OCI-LY1 (cell line): ENCODE measurements at regions not wholly inside any gene's neighbourhood (a gene's known extent, or its start where the extent isn't known, plus 50 kb on each side); places are given as distances from the start of the nearest gene placed in this dataset.
"Not testable (repeated sequence)": the region's sequence is repeated elsewhere in the genome, so short reads cannot be mapped to it uniquely, and the experiment has no call there.

ENCODE experiments used
- H2AFZ ChIP-seq: fragments of 200-600 bp; sonication (generic), shearing (Covaris generic); 2 replicates; pipeline ENCODE4 v1.6.0; 2014; ENCODE audit warnings: antibody characterized with exemption, mild to moderate bottlenecking, low read length
- H3F3A ChIP-seq: fragments of 200-600 bp; sonication (generic), shearing (Covaris generic); 2 replicates; pipeline ENCODE4 v1.6.0; 2014; ENCODE audit warnings: mild to moderate bottlenecking, antibody characterized with exemption, low read length, moderate library complexity; ENCODE audit not compliant: insufficient read depth
- H3K27ac ChIP-seq: fragments of 200-600 bp; sonication (generic); 2 replicates; pipeline ENCODE4 v1.5.1; 2014; ENCODE audit warnings: low read length, mixed run types, mild to moderate bottlenecking, low read depth; ENCODE audit not compliant: poor library complexity, severe bottlenecking
- H3K27me3 ChIP-seq: fragments of 200-600 bp; sonication (generic); 2 replicates; pipeline ENCODE4 v1.6.0; 2014; ENCODE audit warnings: antibody characterized with exemption, mild to moderate bottlenecking, low read length, moderate library complexity; ENCODE audit not compliant: insufficient read depth
- H3K36me3 ChIP-seq: fragments of 200-600 bp; sonication (generic); 2 replicates; pipeline ENCODE4 v1.6.1; 2014; ENCODE audit warnings: mild to moderate bottlenecking, antibody characterized with exemption, low read length, moderate library complexity, mixed read lengths; ENCODE audit not compliant: insufficient read depth
- H3K4me1 ChIP-seq: fragments of 200-600 bp; sonication (generic); 2 replicates; pipeline ENCODE4 v1.5.1; 2014; ENCODE audit warnings: mild to moderate bottlenecking, low read length, moderate library complexity; ENCODE audit not compliant: insufficient read depth, severe bottlenecking
- H3K4me2 ChIP-seq: fragments of 200-600 bp; sonication (generic), shearing (Covaris generic); 2 replicates; pipeline ENCODE4 v1.6.1; 2014; ENCODE audit warnings: low read length
- H3K4me3 ChIP-seq: fragments of 200-600 bp; sonication (generic); 2 replicates; pipeline ENCODE4 v1.5.1; 2014; ENCODE audit warnings: low read length, low read depth, mild to moderate bottlenecking, mixed read lengths; ENCODE audit not compliant: poor library complexity, severe bottlenecking
- H3K79me2 ChIP-seq: fragments of 200-600 bp; shearing (Covaris generic); 2 replicates; pipeline ENCODE4 v1.6.1; 2016; ENCODE audit warnings: mixed run types, low read length, mixed read lengths; ENCODE audit not compliant: insufficient read depth
- H3K9ac ChIP-seq: fragments of 200-600 bp; sonication (generic), shearing (Covaris generic); 2 replicates; pipeline ENCODE4 v1.6.1; 2014; ENCODE audit warnings: mild to moderate bottlenecking, low read length, mixed read lengths
- H3K9me2 ChIP-seq: fragments of 200-600 bp; sonication (generic), shearing (Covaris generic); 2 replicates; pipeline ENCODE4 v1.6.1; 2014; ENCODE audit warnings: low read depth, mild to moderate bottlenecking, low read length, mixed read lengths
- H3K9me3 ChIP-seq: fragments of 200-600 bp; shearing (Covaris generic); 2 replicates; pipeline ENCODE4 v1.6.1; 2014; ENCODE audit warnings: low read length, mixed read lengths
- H4K20me1 ChIP-seq: fragments of 200-600 bp; sonication (generic), shearing (Covaris generic); 2 replicates; pipeline ENCODE4 v1.6.0; 2016; ENCODE audit warnings: mild to moderate bottlenecking, low read length; ENCODE audit not compliant: insufficient read depth
- TF ChIP-seq, protein P1 (sequence below): fragments of 200-600 bp; sonication (generic), shearing (Covaris generic); IDR thresholded peaks from 2 replicates; pipeline ENCODE4 v1.5.1; 2017; ENCODE audit warnings: mild to moderate bottlenecking, antibody characterized with exemption, low read length, moderate library complexity, mixed read lengths

DNA sequence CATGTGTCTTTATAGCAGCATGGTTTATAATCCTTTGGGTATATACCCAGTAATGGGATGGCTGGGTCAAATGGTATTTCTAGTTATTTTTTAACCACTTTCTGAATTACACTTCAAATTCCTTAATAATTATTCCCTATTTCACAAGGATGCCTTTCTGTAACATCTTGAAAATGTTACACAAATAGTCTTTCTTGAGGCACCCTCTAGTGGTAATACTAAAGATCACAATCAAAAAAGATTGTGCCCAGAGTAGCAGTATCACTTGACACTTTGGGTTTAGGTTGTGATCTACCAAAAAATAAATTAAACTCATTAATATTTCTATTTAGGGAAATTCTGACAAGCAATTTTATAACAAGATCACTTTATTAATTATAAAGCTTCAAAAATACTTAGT lies 74.0 kb upstream of the TEKT4 start:
- H3K27ac ChIP-seq, H3K4me1 ChIP-seq, H2AFZ ChIP-seq, H3K9me2 ChIP-seq, H3K4me3 ChIP-seq, H4K20me1 ChIP-seq, H3K9me3 ChIP-seq, H3K4me2 ChIP-seq, H3K9ac ChIP-seq, H3K79me2 ChIP-seq, H3F3A ChIP-seq, H3K27me3 ChIP-seq, H3K36me3 ChIP-seq: not testable (repeated sequence)
- TF ChIP-seq, protein P1, sequence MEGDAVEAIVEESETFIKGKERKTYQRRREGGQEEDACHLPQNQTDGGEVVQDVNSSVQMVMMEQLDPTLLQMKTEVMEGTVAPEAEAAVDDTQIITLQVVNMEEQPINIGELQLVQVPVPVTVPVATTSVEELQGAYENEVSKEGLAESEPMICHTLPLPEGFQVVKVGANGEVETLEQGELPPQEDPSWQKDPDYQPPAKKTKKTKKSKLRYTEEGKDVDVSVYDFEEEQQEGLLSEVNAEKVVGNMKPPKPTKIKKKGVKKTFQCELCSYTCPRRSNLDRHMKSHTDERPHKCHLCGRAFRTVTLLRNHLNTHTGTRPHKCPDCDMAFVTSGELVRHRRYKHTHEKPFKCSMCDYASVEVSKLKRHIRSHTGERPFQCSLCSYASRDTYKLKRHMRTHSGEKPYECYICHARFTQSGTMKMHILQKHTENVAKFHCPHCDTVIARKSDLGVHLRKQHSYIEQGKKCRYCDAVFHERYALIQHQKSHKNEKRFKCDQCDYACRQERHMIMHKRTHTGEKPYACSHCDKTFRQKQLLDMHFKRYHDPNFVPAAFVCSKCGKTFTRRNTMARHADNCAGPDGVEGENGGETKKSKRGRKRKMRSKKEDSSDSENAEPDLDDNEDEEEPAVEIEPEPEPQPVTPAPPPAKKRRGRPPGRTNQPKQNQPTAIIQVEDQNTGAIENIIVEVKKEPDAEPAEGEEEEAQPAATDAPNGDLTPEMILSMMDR: peak; percentile 33
